LNCAP (cell line): ENCODE measurements at regions not wholly inside any gene's neighbourhood (a gene's known extent, or its start where the extent isn't known, plus 50 kb on each side); places are given as distances from the start of the nearest gene placed in this dataset.

Experiments used
- TF ChIP-seq, protein P1 (sequence below): fragments of 450-650 bp; IDR thresholded peaks from 2 replicates; pipeline ENCODE4 v1.5.1; 2017; ENCODE audit warnings: mild to moderate bottlenecking

DNA sequence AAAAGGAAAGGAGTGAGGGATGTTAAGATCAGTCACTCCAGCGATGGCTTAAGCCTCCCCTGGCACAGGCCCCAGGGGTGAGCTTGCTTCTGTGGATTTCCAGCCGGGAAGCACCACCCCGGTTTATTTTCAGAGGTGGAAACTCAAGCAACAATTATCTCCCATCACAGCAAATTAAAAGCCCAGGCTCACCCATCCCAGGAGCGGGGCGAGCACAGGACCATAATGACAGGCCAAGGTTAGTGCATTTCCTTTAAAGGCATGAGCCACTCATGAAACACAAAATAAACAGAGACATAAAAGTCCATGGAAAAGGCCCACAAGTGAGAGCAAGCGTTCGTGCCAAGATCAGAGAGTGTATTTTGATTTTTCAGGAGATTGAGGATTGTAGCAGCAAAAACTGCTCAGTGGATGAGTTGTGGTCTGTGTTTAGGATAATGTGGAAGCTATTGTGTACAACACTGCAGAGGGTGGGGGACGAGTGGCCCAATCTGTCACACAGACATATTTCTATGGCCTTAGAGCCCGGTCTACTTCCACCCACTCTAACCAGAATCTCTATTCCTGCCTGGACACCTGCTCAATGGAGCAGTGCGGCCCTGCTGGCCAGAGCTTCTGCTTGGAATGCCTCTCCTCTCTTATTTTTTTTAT is 111.4 kb upstream of the CDC42EP3 start:
- TF ChIP-seq, protein P1, sequence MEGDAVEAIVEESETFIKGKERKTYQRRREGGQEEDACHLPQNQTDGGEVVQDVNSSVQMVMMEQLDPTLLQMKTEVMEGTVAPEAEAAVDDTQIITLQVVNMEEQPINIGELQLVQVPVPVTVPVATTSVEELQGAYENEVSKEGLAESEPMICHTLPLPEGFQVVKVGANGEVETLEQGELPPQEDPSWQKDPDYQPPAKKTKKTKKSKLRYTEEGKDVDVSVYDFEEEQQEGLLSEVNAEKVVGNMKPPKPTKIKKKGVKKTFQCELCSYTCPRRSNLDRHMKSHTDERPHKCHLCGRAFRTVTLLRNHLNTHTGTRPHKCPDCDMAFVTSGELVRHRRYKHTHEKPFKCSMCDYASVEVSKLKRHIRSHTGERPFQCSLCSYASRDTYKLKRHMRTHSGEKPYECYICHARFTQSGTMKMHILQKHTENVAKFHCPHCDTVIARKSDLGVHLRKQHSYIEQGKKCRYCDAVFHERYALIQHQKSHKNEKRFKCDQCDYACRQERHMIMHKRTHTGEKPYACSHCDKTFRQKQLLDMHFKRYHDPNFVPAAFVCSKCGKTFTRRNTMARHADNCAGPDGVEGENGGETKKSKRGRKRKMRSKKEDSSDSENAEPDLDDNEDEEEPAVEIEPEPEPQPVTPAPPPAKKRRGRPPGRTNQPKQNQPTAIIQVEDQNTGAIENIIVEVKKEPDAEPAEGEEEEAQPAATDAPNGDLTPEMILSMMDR: no peak

DNA sequence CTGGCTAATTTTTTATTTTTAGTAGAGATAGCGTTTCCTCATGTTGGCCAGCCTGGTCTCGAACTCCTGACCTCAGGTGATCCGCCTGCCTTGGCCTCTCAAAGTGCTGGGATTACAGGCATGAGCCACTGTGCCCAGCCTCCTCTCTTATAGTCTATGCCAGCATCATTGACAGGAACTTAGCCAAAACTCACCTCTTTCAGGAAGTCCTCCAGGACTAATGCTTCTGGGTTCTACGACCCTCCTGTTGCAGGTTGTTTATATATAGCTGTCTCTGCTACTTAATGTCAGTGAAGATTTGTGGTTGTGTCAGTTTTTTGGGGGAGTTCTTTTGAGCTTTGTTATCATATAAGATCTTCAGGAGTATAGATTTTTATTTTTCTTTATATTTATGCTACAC is 112.1 kb upstream of the CDC42EP3 start:
- TF ChIP-seq, protein P1: no peak

DNA sequence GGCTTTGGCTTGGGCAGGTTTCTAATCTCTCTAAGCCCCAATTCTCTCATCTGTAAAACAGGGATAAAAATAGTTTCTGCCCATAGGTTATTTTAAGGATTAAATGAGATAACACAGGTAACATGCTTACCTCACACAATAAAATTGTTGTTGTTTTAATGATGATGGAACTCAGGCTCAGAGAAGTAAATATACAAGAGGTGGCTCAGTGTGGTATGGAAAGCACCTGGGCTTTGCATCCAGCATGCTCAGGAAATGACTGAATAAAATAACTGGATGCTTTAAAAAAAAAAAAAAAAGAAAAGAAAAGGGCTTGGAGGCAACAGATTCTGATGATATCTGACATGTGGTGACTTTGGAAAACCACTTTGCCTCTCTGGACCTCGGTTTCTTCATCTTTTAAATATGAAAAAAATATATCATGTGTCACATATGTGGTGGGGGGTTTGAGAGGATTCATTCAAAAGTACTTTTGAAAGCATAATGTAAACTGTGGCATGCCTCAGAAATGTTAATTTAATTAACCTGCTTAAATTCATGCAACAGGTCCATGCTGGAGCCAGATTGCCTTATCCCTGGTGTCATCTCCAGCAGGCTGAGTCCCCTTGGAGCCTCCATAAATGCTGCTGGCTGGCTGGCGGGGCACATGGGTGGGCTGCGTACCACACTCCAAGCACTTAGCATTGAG is 112.8 kb upstream of the CDC42EP3 start:
- TF ChIP-seq, protein P1: no peak

DNA sequence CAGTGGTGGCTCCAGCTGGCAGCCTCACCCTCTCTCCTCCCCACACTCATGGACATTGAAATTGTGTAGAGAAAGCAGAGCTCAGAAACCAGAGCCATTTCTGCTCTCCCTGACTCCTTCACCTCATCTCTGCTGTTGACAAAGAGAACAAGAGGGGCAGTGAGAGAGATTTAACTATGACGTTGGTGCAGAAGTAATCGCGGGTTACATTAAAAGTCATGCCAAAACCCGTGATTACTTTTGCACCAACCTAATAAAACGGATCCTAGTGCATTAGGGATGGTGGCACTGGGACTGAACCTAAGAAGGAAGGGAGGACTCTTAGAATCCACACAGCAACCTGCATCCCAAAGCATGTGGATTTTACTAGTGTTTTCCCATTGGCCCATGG is 113.3 kb upstream of the CDC42EP3 start:
- TF ChIP-seq, protein P1: no peak

DNA sequence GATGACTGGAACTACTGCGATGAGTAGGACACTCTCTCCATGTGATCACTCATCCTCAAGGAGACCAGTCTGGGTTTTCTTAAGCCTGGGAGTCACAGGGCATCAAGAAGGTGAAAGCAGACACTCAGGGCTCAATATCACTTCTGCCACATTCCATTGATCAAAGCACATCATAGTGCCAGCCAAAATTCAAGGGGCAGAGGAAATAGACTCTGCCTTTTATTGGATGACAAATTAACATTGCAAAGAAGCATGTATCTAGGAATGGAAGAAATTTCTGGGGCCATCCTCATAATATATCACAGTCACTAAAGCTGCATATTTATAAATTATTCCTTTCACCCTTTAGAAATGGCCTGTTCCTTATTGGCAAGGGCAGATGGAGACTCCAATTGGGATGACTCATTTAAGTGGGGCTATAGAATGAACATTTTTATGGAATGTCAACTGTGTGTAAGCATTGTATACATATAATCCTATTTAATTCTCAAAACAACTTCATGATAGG is 114.8 kb upstream of the CDC42EP3 start:
- TF ChIP-seq, protein P1: no peak

DNA sequence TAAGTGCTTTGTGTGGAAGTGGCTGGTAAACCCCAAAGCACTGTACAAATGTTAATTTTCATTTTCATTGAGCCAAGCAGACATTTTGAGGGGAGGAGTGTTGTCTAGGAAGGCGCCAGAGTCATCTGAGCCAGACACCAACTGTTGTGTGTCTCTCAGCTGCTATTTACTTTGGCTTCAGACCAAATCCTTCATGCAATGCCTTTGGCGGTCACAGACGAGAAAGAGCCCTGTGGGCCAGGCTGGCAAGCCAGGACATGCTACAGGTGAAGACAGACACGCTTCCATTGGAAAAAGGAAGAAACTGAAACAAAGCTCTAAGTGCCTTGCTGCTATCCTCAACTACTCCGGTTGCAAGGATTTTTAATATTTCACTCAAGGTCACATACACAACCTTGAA is 115.4 kb upstream of the CDC42EP3 start:
- TF ChIP-seq, protein P1: no peak

DNA sequence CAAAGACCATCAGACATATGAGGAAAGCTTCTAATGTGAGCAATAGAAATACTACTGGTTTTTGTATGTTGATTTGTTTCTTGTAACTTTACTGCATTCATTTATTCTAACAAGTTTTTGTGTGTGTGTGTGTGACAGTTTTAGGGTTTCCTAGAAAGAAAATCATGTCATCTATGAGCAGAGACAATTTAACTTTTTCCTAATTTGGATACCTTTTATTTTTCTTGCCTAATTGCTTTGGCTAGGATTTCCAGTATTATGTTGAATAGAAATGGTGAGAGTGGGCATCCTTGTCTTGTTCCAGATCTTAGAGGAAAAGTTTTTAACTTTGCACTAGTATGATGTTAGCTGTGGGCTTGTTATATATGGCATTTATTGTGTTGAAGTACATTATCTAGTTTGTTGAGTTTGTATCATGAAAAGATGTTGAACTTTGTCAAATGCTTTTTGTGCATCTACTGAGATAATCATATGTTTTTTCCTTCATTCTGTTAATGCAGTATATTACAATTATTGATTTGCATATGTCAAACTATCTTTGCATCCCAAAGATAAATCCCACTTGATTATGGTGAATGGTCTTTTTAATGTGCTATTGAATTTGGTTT is 117.3 kb upstream of the CDC42EP3 start:
- TF ChIP-seq, protein P1: no peak
